Thyroid gland (tissue), 4 donors: ENCODE measurements at regions not wholly inside any gene's neighbourhood (a gene's known extent, or its start where the extent isn't known, plus 50 kb on each side); places are given as distances from the start of the nearest gene placed in this dataset.

ENCODE experiments used
- CTCF ChIP-seq, 6 experiments: fragments of 200-600 bp in 3 of 6; fragments of 450-650 bp in 3 of 6; sonication (generic) in 3 of 6; IDR thresholded peaks; one replicate each; pipeline ENCODE4 v1.5.1; 2016 to 2019; ENCODE audit warnings: antibody characterized with exemption in 6 of 6, mild to moderate bottlenecking in 2 of 6, inconsistent platforms in 1 of 6, moderate library complexity in 1 of 6
- POLR2A ChIP-seq, 2 donors: fragments of 450-650 bp; IDR thresholded peaks; one replicate each; pipeline ENCODE4 v1.6.1; 2017; ENCODE audit warnings: antibody characterized with exemption in 2 of 2, mild to moderate bottlenecking in 2 of 2, moderate library complexity in 1 of 2

DNA sequence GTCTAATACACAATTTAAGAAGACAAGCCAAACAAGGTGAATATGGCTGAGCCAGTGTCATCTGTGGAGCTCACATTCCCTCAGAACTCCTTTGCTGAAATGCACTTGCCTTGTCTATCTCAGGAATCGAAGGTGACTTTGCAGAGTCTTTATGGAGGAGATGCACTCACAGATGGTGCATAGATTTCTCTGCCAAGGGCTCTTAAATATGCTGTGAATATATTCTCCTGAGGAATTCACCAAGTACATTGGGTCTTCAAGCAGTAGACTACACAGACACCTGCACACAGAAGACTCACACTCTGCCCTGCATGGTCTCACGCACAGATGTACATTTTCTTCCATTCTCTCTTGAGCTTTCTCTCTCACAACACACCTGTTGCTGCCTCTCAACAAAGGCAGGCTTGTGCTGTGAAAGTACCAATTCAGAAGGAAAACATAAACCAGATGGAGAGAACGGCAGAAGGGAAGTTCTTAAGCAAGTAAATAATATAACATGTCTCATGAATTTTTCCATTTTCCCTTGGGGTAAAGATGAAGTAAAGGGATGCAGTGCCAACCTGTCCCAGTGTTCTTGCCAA, 174.7 kb downstream of the DLEU7 start:
- no peak for TF ChIP-seq CTCF (IDR thresholded peaks at IDR 0.05)
- no peak for TF ChIP-seq POLR2A (IDR thresholded peaks at IDR 0.05)
